ENCODE measurements at regions not wholly inside any gene's neighbourhood (a gene's known extent, or its start where the extent isn't known, plus 50 kb on each side); places are given as distances from the start of the nearest gene placed in this dataset.

- TF ChIP-seq CTCF (IDR thresholded peaks at IDR 0.05): no peak
- no peak for TF ChIP-seq POLR2A (IDR thresholded peaks at IDR 0.05)
Measured at GRCh38 chr4:30024526-30024925, 695.6 kb upstream of the PCDH7 start.

All from adrenal gland (tissue), 5 donors.